Thymus (tissue), 11 donors: ENCODE measurements at regions not wholly inside any gene's neighbourhood (a gene's known extent, or its start where the extent isn't known, plus 50 kb on each side); places are given as distances from the start of the nearest gene placed in this dataset.
"Not testable (repeated sequence)": the region's sequence is repeated elsewhere in the genome, so short reads cannot be mapped to it uniquely, and the experiment has no call there.

Source experiments
- DNase-seq, 9 donors: peaks; one replicate each; pipeline ENCODE4 v3.0.0-alpha.2; 2013; ENCODE audit warnings: low spot score in 9 of 9, low read depth in 6 of 9, missing footprints in 1 of 9
- H3K27ac ChIP-seq, 2 donors: one replicate each; pipeline ENCODE4 v1.5.1; 2013; ENCODE audit warnings: control low read depth in 1 of 2, low read depth in 1 of 2, low read length in 1 of 2, mild to moderate bottlenecking in 1 of 2, moderate library complexity in 1 of 2
- H3K27me3 ChIP-seq, 2 donors: one replicate each; pipeline ENCODE4 v1.5.1; 2013; ENCODE audit warnings: low read length in 1 of 2; ENCODE audit not compliant: control insufficient read depth in 2 of 2, insufficient read depth in 1 of 2
- H3K36me3 ChIP-seq, 2 donors: one replicate each; pipeline ENCODE4 v1.5.1; 2013; ENCODE audit warnings: low read length in 1 of 2, mild to moderate bottlenecking in 1 of 2, moderate library complexity in 1 of 2; ENCODE audit not compliant: control insufficient read depth in 2 of 2, insufficient read depth in 2 of 2
- H3K4me1 ChIP-seq, 2 donors: one replicate each; pipeline ENCODE4 v1.5.1; 2013; ENCODE audit warnings: low read length in 2 of 2; ENCODE audit not compliant: control insufficient read depth in 2 of 2, insufficient read depth in 2 of 2
- H3K4me3 ChIP-seq, 2 donors: one replicate each; pipeline ENCODE4 v1.5.1; 2013; ENCODE audit warnings: low read length in 2 of 2, control low read depth in 1 of 2, mild to moderate bottlenecking in 1 of 2
- H3K9me3 ChIP-seq, 2 donors: one replicate each; pipeline ENCODE4 v1.5.1; 2013; ENCODE audit warnings: low read length in 1 of 2, mild to moderate bottlenecking in 1 of 2; ENCODE audit not compliant: control insufficient read depth in 2 of 2, insufficient read depth in 1 of 2
- WGBS: extraction: QIAGEN DNeasy Blood & Tissue Kit; methylation state at CpG from one replicate; pipeline ENCODE4 v1.1.7; 2013; 5-methylcytosine and 5-hydroxymethylcytosine counted together
- donor health status: healthy.

GRCh38 chr18:28728891-28729290, 552.0 kb upstream of the CDH2 start:
- Histone ChIP-seq H3K36me3 (no peaks in the 10 kb centered on the region), H3K27ac (no peak overlapping the region), H3K4me1 (no peaks in the 10 kb centered on the region), H3K9me3 (no peaks in the 10 kb centered on the region), H3K27me3 (no peaks in the 10 kb centered on the region), H3K4me3 (no peak overlapping the region)
- WGBS, result 63% methylated on average over 2 of the region's 2 CpGs
- DNase-seq, result no peak

- H3K4me1 ChIP-seq, H3K27me3 ChIP-seq, DNase-seq, H3K27ac ChIP-seq, H3K36me3 ChIP-seq, H3K4me3 ChIP-seq, H3K9me3 ChIP-seq: not testable (repeated sequence)
- 96% methylated on average over 4 of the region's 4 CpGs for WGBS
These were observed 550.3 kb upstream of the CDH2 start for GRCh38 chr18:28727189-28727588.

GRCh38 chr18:28725876-28726275, 548.9 kb upstream of the CDH2 start:
- WGBS, result 92% methylated on average over 2 of the region's 2 CpGs
- DNase-seq, result no peak
- no peak overlapping the region for H3K4me3 ChIP-seq
- no peaks in the 10 kb centered on the region for H3K36me3 ChIP-seq
- H3K9me3 ChIP-seq, result no peaks in the 10 kb centered on the region
- H3K27me3 ChIP-seq, result no peaks in the 10 kb centered on the region
- no peak overlapping the region for H3K27ac ChIP-seq
- no peaks in the 10 kb centered on the region for H3K4me1 ChIP-seq

- WGBS, result 95% methylated on average over 2 of the region's 2 CpGs
- H3K4me1 ChIP-seq, result no peaks in the 10 kb centered on the region
- no peak for DNase-seq
- H3K9me3 ChIP-seq, result no peaks in the 10 kb centered on the region
- H3K27ac ChIP-seq, result no peak overlapping the region
- H3K27me3 ChIP-seq, result no peaks in the 10 kb centered on the region
- no peak overlapping the region for H3K4me3 ChIP-seq
- no peaks in the 10 kb centered on the region for H3K36me3 ChIP-seq
These were observed 546.6 kb upstream of the CDH2 start for GRCh38 chr18:28723506-28723905.

- H3K27me3 ChIP-seq, result no peaks in the 10 kb centered on the region
- H3K27ac ChIP-seq, result no peak overlapping the region
- no peaks in the 10 kb centered on the region for H3K36me3 ChIP-seq
These were observed 541.8 kb upstream of the CDH2 start for GRCh38 chr18:28718696-28719095.

GRCh38 chr18:28716338-28716737, 539.4 kb upstream of the CDH2 start:
- no peak for DNase-seq
- 85% methylated on average over 1 of the region's 1 CpG for WGBS
- Histone ChIP-seq H3K27ac (no peak overlapping the region), H3K9me3 (no peaks in the 10 kb centered on the region), H3K36me3 (no peaks in the 10 kb centered on the region), H3K4me3 (no peak overlapping the region), H3K27me3 (no peaks in the 10 kb centered on the region), H3K4me1 (no peaks in the 10 kb centered on the region)

More at GRCh38 chr18:28718696-28719095, 541.8 kb upstream of the CDH2 start:
- Histone ChIP-seq H3K9me3 (no peaks in the 10 kb centered on the region), H3K4me3 (no peak overlapping the region), H3K4me1 (no peaks in the 10 kb centered on the region)
- no peak for DNase-seq

- WGBS, result 98% methylated on average over 1 of the region's 1 CpG
- H3K27me3 ChIP-seq, result no peaks in the 10 kb centered on the region
- no peak for DNase-seq
These were observed 538.3 kb upstream of the CDH2 start for GRCh38 chr18:28715206-28715605.

GRCh38 chr18:28714498-28714897, 537.6 kb upstream of the CDH2 start:
- no peak overlapping the region for H3K27ac ChIP-seq
- H3K4me1 ChIP-seq, result no peaks in the 10 kb centered on the region
- no peaks in the 10 kb centered on the region for H3K36me3 ChIP-seq
- DNase-seq, result no peak
- no peak overlapping the region for H3K4me3 ChIP-seq
- no peaks in the 10 kb centered on the region for H3K9me3 ChIP-seq
- H3K27me3 ChIP-seq, result no peaks in the 10 kb centered on the region

More at GRCh38 chr18:28715206-28715605, 538.3 kb upstream of the CDH2 start:
- H3K4me1 ChIP-seq, result no peaks in the 10 kb centered on the region
- no peak overlapping the region for H3K4me3 ChIP-seq
- no peak overlapping the region for H3K27ac ChIP-seq
- no peaks in the 10 kb centered on the region for H3K9me3 ChIP-seq
- H3K36me3 ChIP-seq, result no peaks in the 10 kb centered on the region

- no peak for DNase-seq
- 90% methylated on average over 4 of the region's 4 CpGs for whole genome bisulfite sequencing
- Histone ChIP-seq H3K27ac (no peak overlapping the region), H3K4me1 (no peaks in the 10 kb centered on the region), H3K36me3 (no peaks in the 10 kb centered on the region), H3K27me3 (no peaks in the 10 kb centered on the region), H3K9me3 (no peaks in the 10 kb centered on the region), H3K4me3 (no peak overlapping the region)
These were observed 536.0 kb upstream of the CDH2 start for GRCh38 chr18:28712796-28713425.

- Histone ChIP-seq H3K36me3 (no peaks in the 10 kb centered on the region), H3K27ac (no peak overlapping the region), H3K4me1 (no peaks in the 10 kb centered on the region), H3K4me3 (no peak overlapping the region), H3K27me3 (no peaks in the 10 kb centered on the region), H3K9me3 (no peaks in the 10 kb centered on the region)
- 91% methylated on average over 1 of the region's 1 CpG for WGBS
- no peak for DNase-seq
These were observed 535.2 kb upstream of the CDH2 start for GRCh38 chr18:28712172-28712571.
